Skeletal muscle tissue (tissue), 4 donors: ENCODE measurements at regions not wholly inside any gene's neighbourhood (a gene's known extent, or its start where the extent isn't known, plus 50 kb on each side); places are given as distances from the start of the nearest gene placed in this dataset. TPM values are rescaled to one million over a fixed set of nuclear protein-coding genes. Genes with fewer than 3 reads are reported as not detected.

Experiments used
- H3K27ac ChIP-seq: one replicate; pipeline ENCODE4 v1.7.0; 2013; ENCODE audit warnings: mild to moderate bottlenecking, low read depth, low read length, inconsistent platforms
- H3K27me3 ChIP-seq, 3 donors: one replicate each; pipeline ENCODE4 v1.7.0; 2013; ENCODE audit warnings: low read length in 3 of 3; ENCODE audit not compliant: control insufficient read depth in 3 of 3, insufficient read depth in 3 of 3
- H3K36me3 ChIP-seq, 3 donors: one replicate each; pipeline ENCODE4 v1.7.0; 2013; ENCODE audit warnings: low read length in 3 of 3; ENCODE audit not compliant: control insufficient read depth in 3 of 3, insufficient read depth in 3 of 3
- H3K4me1 ChIP-seq, 3 donors: one replicate each; pipeline ENCODE4 v1.7.0; 2013; ENCODE audit warnings: low read length in 3 of 3, mild to moderate bottlenecking in 3 of 3; ENCODE audit not compliant: control insufficient read depth in 3 of 3, insufficient read depth in 3 of 3
- H3K4me3 ChIP-seq, 3 donors: one replicate each; pipeline ENCODE4 v1.7.0; 2013; ENCODE audit warnings: low read length in 3 of 3
- H3K9ac ChIP-seq, 3 donors: one replicate each; pipeline ENCODE4 v1.7.0; 2013; ENCODE audit warnings: low read length in 3 of 3, mild to moderate bottlenecking in 3 of 3, moderate library complexity in 2 of 3, low read depth in 1 of 3
- H3K9me3 ChIP-seq, 3 donors: one replicate each; pipeline ENCODE4 v1.7.0; 2013; ENCODE audit warnings: low read length in 3 of 3; ENCODE audit not compliant: control insufficient read depth in 3 of 3
- small RNA-seq: library from RNA; depleted of rRNA; stranded (forward); fragments of <200 nt; gene quantifications from one replicate; pipeline ENCODE3, GENCODE V24; 2014
- donor health status: Osteomylitis.

GRCh38 chr5:25858019-25858418, 1180.4 kb downstream of the CDH9 start:
- no peak overlapping the region for H3K4me3 ChIP-seq
- H3K4me1 ChIP-seq = no peaks in the 10 kb centered on the region
- no peak overlapping the region for H3K27ac ChIP-seq
- H3K36me3 ChIP-seq = no peaks in the 10 kb centered on the region
- no peak overlapping the region for H3K9ac ChIP-seq
- H3K27me3 ChIP-seq = no peaks in the 10 kb centered on the region
- peaks cover 0 to 3% (median 0%) of the 10 kb centered on the region in 3 donors for H3K9me3 ChIP-seq

GRCh38 chr5:25851301-25851700, 1187.1 kb downstream of the CDH9 start:
- Histone ChIP-seq H3K4me3 (no peak overlapping the region), H3K9ac (no peak overlapping the region), H3K36me3 (no peaks in the 10 kb centered on the region), H3K27ac (no peak overlapping the region), H3K9me3 (no peaks in the 10 kb centered on the region), H3K27me3 (no peaks in the 10 kb centered on the region), H3K4me1 (no peaks in the 10 kb centered on the region)

GRCh38 chr5:25850581-25850980, 1187.8 kb downstream of the CDH9 start:
- Histone ChIP-seq H3K36me3 (no peaks in the 10 kb centered on the region), H3K4me3 (no peak overlapping the region), H3K9ac (no peak overlapping the region), H3K9me3 (no peaks in the 10 kb centered on the region), H3K27me3 (no peaks in the 10 kb centered on the region), H3K4me1 (no peaks in the 10 kb centered on the region), H3K27ac (no peak overlapping the region)

GRCh38 chr5:25849270-25849669, 1189.1 kb downstream of the CDH9 start:
- Histone ChIP-seq H3K9me3 (peaks cover 0 to 2% (median 0%) of the 10 kb centered on the region in 3 donors), H3K4me3 (no peak overlapping the region), H3K9ac (no peak overlapping the region), H3K36me3 (no peaks in the 10 kb centered on the region), H3K27me3 (no peaks in the 10 kb centered on the region), H3K27ac (no peak overlapping the region), H3K4me1 (no peaks in the 10 kb centered on the region)

- Histone ChIP-seq H3K9ac (no peak overlapping the region), H3K27me3 (no peaks in the 10 kb centered on the region), H3K36me3 (no peaks in the 10 kb centered on the region), H3K4me3 (no peak overlapping the region), H3K9me3 (no peaks in the 10 kb centered on the region), H3K27ac (no peak overlapping the region), H3K4me1 (no peaks in the 10 kb centered on the region)
Measured at GRCh38 chr5:25823330-25823873, 1178.6 kb upstream of the CDH10 start.

Small RNA genes in the stretch of these regions (small RNA-seq; reads per million reads assigned to genes)
- gene AC113347.2 (not detected), gene AC113347.3 (not detected), gene RNU4-43P (not detected)
